GM23338 (cell line): ENCODE measurements at regions not wholly inside any gene's neighbourhood (a gene's known extent, or its start where the extent isn't known, plus 50 kb on each side); places are given as distances from the start of the nearest gene placed in this dataset.

Experiments
- CREB1 ChIP-seq: fragments of 250-450 bp; sonication (Bioruptor Pico); IDR thresholded peaks from 2 replicates; pipeline ENCODE4 v1.5.0; 2020; ENCODE audit warnings: low read depth, mild to moderate bottlenecking, moderate library complexity
- ETS1 ChIP-seq: IDR thresholded peaks from 2 replicates; pipeline ENCODE4 v1.6.1; 2016; ENCODE audit warnings: antibody characterized with exemption
- EZH2 ChIP-seq: fragments of 200-600 bp; sonication (generic); IDR thresholded peaks from one replicate; pipeline ENCODE4 v1.8.0; 2017; ENCODE audit warnings: antibody characterized with exemption, mild to moderate bottlenecking, low read depth; ENCODE audit not compliant: unreplicated experiment
- EZH2phosphoT487 ChIP-seq: fragments of 200-600 bp; sonication (generic); IDR thresholded peaks from one replicate; pipeline ENCODE4 v1.8.1; 2018; ENCODE audit warnings: antibody characterized with exemption; ENCODE audit not compliant: unreplicated experiment
- JUNB ChIP-seq: IDR thresholded peaks from one replicate; pipeline ENCODE4 v1.6.1; 2016; ENCODE audit warnings: antibody characterized with exemption; ENCODE audit not compliant: unreplicated experiment
- NANOG ChIP-seq: IDR thresholded peaks from 2 replicates; pipeline ENCODE4 v1.6.1; 2016; ENCODE audit warnings: antibody characterized with exemption, borderline replicate concordance
- POLR2AphosphoS5 ChIP-seq: IDR thresholded peaks from 2 replicates; pipeline ENCODE4 v1.6.1; 2016; ENCODE audit warnings: antibody characterized with exemption, low read depth
- REST ChIP-seq: IDR thresholded peaks from one replicate; pipeline ENCODE4 v1.6.1; 2018; ENCODE audit warnings: antibody characterized with exemption; ENCODE audit not compliant: unreplicated experiment
- STAT1 ChIP-seq: IDR thresholded peaks from one replicate; pipeline ENCODE4 v1.6.1; 2016; ENCODE audit warnings: antibody characterized with exemption; ENCODE audit not compliant: unreplicated experiment
- ZNF114 ChIP-seq: fragments of 250-450 bp; sonication (Bioruptor Pico); IDR thresholded peaks from 2 replicates; pipeline ENCODE4 v1.5.0; 2020; ENCODE audit warnings: mild to moderate bottlenecking, moderate library complexity
- ZNF331 ChIP-seq: fragments of 250-450 bp; sonication (Bioruptor Pico); IDR thresholded peaks from 2 replicates; pipeline ENCODE4 v1.5.0; 2020; ENCODE audit warnings: low read depth, mild to moderate bottlenecking, moderate library complexity
- TF ChIP-seq, protein P1 (sequence below), 2 experiments: fragments of 200-600 bp in 1 of 2; sonication (generic) in 1 of 2; conservative IDR thresholded peaks; 2 replicates each; pipeline versions ENCODE4 v1.5.1 to v1.6.1; 2016 to 2017; ENCODE audit warnings: antibody characterized with exemption in 2 of 2, low read depth in 2 of 2, mild to moderate bottlenecking in 2 of 2, moderate library complexity in 1 of 2

DNA sequence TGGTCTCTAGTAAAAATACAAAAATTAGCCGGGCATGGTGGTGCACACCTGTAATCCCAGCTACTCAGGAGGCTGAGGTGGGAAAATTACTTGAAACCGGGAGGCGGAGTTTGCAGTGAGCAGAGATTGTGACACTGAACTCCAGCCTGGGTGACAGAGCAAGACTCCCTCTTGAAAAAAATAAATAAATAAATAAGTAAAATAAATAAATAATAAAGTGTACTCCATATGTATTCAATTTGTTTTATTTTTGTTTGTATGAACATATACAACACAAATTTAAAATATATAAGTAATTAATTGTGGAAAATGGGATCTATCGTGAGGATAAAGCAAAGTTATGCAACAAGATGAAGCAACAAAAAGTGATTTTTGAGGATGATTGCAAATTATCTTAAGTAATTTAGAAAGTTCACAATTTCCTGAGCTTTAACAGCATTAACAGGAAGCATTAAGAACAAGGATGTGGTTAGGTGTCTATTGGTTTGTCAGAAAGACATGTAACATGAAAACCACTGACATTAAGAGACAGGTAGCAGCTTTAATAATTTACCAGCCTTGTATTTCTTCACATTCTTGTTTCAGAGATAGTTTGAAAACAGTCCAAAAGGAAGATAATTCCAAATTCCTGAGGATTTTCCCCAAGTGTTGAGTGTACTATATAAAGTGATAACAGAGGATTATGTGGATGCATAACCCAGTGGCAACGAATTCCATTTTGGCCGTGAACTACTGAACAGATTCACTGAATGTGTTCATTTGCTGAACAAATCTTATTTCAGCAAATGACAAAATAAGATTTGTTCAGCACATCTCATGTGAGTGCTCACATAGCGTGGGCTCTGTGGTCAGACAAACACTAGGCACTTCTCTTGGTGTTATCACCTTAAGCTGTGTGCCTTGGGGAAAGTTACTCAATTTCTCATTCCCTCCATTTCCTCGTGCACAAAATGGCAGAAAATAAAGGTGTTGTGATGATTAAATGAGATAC lies 68.6 kb upstream of the RESF1 start:
- TF ChIP-seq STAT1 (no peak), CREB1 (no peak), EZH2 (no peak), JUNB (no peak), POLR2AphosphoS5 (no peak), EZH2phosphoT487 (no peak), NANOG (no peak), REST (no peak), ETS1 (no peak), ZNF331 (CRISPR knock-in tag) (no peak), ZNF114 (CRISPR knock-in tag) (no peak)
- TF ChIP-seq, protein P1, sequence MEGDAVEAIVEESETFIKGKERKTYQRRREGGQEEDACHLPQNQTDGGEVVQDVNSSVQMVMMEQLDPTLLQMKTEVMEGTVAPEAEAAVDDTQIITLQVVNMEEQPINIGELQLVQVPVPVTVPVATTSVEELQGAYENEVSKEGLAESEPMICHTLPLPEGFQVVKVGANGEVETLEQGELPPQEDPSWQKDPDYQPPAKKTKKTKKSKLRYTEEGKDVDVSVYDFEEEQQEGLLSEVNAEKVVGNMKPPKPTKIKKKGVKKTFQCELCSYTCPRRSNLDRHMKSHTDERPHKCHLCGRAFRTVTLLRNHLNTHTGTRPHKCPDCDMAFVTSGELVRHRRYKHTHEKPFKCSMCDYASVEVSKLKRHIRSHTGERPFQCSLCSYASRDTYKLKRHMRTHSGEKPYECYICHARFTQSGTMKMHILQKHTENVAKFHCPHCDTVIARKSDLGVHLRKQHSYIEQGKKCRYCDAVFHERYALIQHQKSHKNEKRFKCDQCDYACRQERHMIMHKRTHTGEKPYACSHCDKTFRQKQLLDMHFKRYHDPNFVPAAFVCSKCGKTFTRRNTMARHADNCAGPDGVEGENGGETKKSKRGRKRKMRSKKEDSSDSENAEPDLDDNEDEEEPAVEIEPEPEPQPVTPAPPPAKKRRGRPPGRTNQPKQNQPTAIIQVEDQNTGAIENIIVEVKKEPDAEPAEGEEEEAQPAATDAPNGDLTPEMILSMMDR (conservative IDR thresholded peaks at IDR 0.05; ENCODE audit: low read depth in 2 of 2): no peak
